Stomach (tissue), 8 donors: ENCODE measurements at regions not wholly inside any gene's neighbourhood (a gene's known extent, or its start where the extent isn't known, plus 50 kb on each side); places are given as distances from the start of the nearest gene placed in this dataset.
A peak's percentile ranks its signal among the peaks of the same experiment; 100 is the strongest.

ENCODE experiments used
- DNase-seq, 2 donors: peaks; one replicate each; pipeline versions ENCODE4 v3.0.0 to v3.0.0-alpha.2; 2013 to 2019
- H3K27ac ChIP-seq, 5 donors: fragments of 200-600 bp in 4 of 5; sonication (generic) in 4 of 5; one replicate each; pipeline ENCODE4 v1.5.1; 2013 to 2019; ENCODE audit warnings: mild to moderate bottlenecking in 1 of 5, moderate library complexity in 1 of 5
- H3K27me3 ChIP-seq, 3 donors: fragments of 200-600 bp; sonication (generic); one replicate each; pipeline ENCODE4 v1.5.1; 2017 to 2019; ENCODE audit warnings: mixed run types in 1 of 3
- H3K36me3 ChIP-seq, 4 donors: fragments of 200-600 bp; sonication (generic); 1 replicate in 3 of 4; 2 replicates in 1 of 4; pipeline ENCODE4 v1.5.1; 2016 to 2019
- H3K4me1 ChIP-seq, 4 donors: fragments of 200-600 bp; sonication (generic); one replicate each; pipeline ENCODE4 v1.5.1; 2016 to 2019
- H3K4me3 ChIP-seq, 4 donors: fragments of 200-600 bp; sonication (generic) in 3 of 4; one replicate each; pipeline ENCODE4 v1.5.1; 2016 to 2019; ENCODE audit warnings: mild to moderate bottlenecking in 1 of 4
- H3K9me3 ChIP-seq, 4 donors: fragments of 200-600 bp; sonication (generic); one replicate each; pipeline ENCODE4 v1.5.1; 2016 to 2019
- CTCF ChIP-seq, 7 experiments: fragments of 450-650 bp in 4 of 7; fragments of 200-600 bp in 3 of 7; sonication (generic) in 3 of 7; IDR thresholded peaks; one replicate each; pipeline ENCODE4 v1.5.1; 2016 to 2019; ENCODE audit warnings: antibody characterized with exemption in 7 of 7, control low read depth in 2 of 7, mild to moderate bottlenecking in 1 of 7
- EP300 ChIP-seq: sonication (generic); formaldehyde crosslinking; IDR thresholded peaks from one replicate; pipeline ENCODE4 v1.6.1; 2017; ENCODE audit warnings: antibody characterized with exemption
- POLR2A ChIP-seq, 4 donors: fragments of 450-650 bp; IDR thresholded peaks; one replicate each; pipeline ENCODE4 v1.6.1; 2016; ENCODE audit warnings: antibody characterized with exemption in 4 of 4, control low read depth in 2 of 4, mild to moderate bottlenecking in 1 of 4, moderate library complexity in 1 of 4
- POLR2AphosphoS5 ChIP-seq, 3 donors: sonication (generic); formaldehyde crosslinking; IDR thresholded peaks; one replicate each; pipeline ENCODE4 v1.6.1; 2016; ENCODE audit warnings: antibody characterized with exemption in 3 of 3
- WGBS, 5 donors: extraction: QIAGEN DNeasy Blood & Tissue Kit in 3 of 5; methylation state at CpG; one replicate each; pipeline versions ENCODE4 v1.1.5 to v1.1.7; 2013 to 2018; 5-methylcytosine and 5-hydroxymethylcytosine counted together
- intact Hi-C: fragments of 100-400 bp; cut with DNase I; formaldehyde crosslinking; loops from one replicate; pipeline ENCODE4 v1.15.1; 2023; ENCODE audit warnings: low total_unique reads
- donor health status: healthy with polysubstance abuse.
- donor health status: Bipolar disorder and iron deficiency.
- donor health status: healthy.

- Histone ChIP-seq H3K4me3 (no peak overlapping the region), H3K4me1 (peaks cover 0 to 7% (median 0%) of the 10 kb centered on the region in 4 donors), H3K27ac (no peak overlapping the region), H3K9me3 (no peaks in the 10 kb centered on the region), H3K27me3 (no peaks in the 10 kb centered on the region), H3K36me3 (no peaks in the 10 kb centered on the region)
- no peak for TF ChIP-seq CTCF (IDR thresholded peaks at IDR 0.05)
- TF ChIP-seq EP300, result no peak
- TF ChIP-seq POLR2AphosphoS5 (IDR thresholded peaks at IDR 0.05), result no peak
- no peak for DNase-seq
- intact Hi-C loops, result no loop called here
- WGBS, 5 donors, result 61 to 79% (median 76%) methylated on average over 3 of the region's 3 CpGs
Observed at GRCh38 chr7:18212308-18212707, 184.7 kb upstream of the PRPS1L1 start.

DNA sequence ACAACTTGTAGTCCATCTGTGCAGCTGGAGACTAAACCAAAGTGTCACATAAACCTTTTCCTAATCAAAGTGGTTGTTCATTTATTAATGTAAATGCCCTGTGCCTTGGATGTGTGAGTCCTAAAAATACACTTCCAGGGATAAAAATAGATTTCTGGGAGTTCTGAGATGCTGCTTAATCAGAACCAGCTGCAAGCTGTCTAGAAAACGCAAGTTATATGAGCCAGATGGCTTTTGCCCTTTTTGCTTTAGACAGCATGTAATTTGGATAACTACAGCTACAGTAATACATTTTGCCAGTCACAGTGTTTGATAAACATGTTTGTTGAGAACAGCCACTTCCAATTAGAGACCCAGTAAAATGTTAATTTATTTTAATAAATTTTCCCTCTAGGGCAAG is 185.1 kb upstream of the PRPS1L1 start:
- no peak overlapping the region for H3K27ac ChIP-seq
- 14 to 55% (median 29%) methylated on average over 1 of the region's 1 CpG for WGBS, 5 donors

GRCh38 chr7:18213652-18214051 is 186.0 kb upstream of the PRPS1L1 start:
- Histone ChIP-seq H3K4me3 (no peak overlapping the region), H3K27me3 (no peaks in the 10 kb centered on the region), H3K9me3 (no peaks in the 10 kb centered on the region), H3K27ac (no peak overlapping the region), H3K36me3 (no peaks in the 10 kb centered on the region), H3K4me1 (peaks cover 0 to 7% (median 0%) of the 10 kb centered on the region in 4 donors)
- TF ChIP-seq POLR2A (IDR thresholded peaks at IDR 0.05) (no peak), CTCF (IDR thresholded peaks at IDR 0.05) (no peak), POLR2AphosphoS5 (IDR thresholded peaks at IDR 0.05) (no peak), EP300 (no peak)
- 90 to 95% (median 93%) methylated on average over 1 of the region's 1 CpG for WGBS, 5 donors
- no peak for DNase-seq
- intact Hi-C loops, result no loop called here

More for the DNA sequence above, 185.1 kb upstream of the PRPS1L1 start:
- TF ChIP-seq POLR2A (IDR thresholded peaks at IDR 0.05) (no peak), CTCF (IDR thresholded peaks at IDR 0.05) (no peak), POLR2AphosphoS5 (IDR thresholded peaks at IDR 0.05) (peak in 1 of 3 donors; percentile 44)
- no peaks in the 10 kb centered on the region for H3K9me3 ChIP-seq
- intact Hi-C loops, result no loop called here
- H3K4me1 ChIP-seq, result peaks cover 0 to 7% (median 0%) of the 10 kb centered on the region in 4 donors
- H3K27me3 ChIP-seq, result no peaks in the 10 kb centered on the region
- no peaks in the 10 kb centered on the region for H3K36me3 ChIP-seq
- peak in 1 of 2 donors; percentile 85 for DNase-seq
- H3K4me3 ChIP-seq, result no peak overlapping the region

- no peak for TF ChIP-seq EP300
- no peak for TF ChIP-seq POLR2AphosphoS5 (IDR thresholded peaks at IDR 0.05)
- TF ChIP-seq CTCF (IDR thresholded peaks at IDR 0.05), result no peak
- TF ChIP-seq POLR2A (IDR thresholded peaks at IDR 0.05), result no peak
Observed at GRCh38 chr7:18216270-18216669, 188.6 kb upstream of the PRPS1L1 start.

More at GRCh38 chr7:18216270-18216669, 188.6 kb upstream of the PRPS1L1 start:
- Histone ChIP-seq H3K4me3 (no peak overlapping the region), H3K27me3 (no peaks in the 10 kb centered on the region), H3K36me3 (no peaks in the 10 kb centered on the region), H3K4me1 (peaks cover 0 to 7% (median 0%) of the 10 kb centered on the region in 4 donors), H3K9me3 (no peaks in the 10 kb centered on the region), H3K27ac (no peak overlapping the region)
- DNase-seq, result no peak
- 93 to 98% (median 96%) methylated on average over 2 of the region's 2 CpGs for WGBS, 5 donors
- intact Hi-C loops, result no loop called here
